ENCODE measurements at regions not wholly inside any gene's neighbourhood (a gene's known extent, or its start where the extent isn't known, plus 50 kb on each side); places are given as distances from the start of the nearest gene placed in this dataset.

DNA sequence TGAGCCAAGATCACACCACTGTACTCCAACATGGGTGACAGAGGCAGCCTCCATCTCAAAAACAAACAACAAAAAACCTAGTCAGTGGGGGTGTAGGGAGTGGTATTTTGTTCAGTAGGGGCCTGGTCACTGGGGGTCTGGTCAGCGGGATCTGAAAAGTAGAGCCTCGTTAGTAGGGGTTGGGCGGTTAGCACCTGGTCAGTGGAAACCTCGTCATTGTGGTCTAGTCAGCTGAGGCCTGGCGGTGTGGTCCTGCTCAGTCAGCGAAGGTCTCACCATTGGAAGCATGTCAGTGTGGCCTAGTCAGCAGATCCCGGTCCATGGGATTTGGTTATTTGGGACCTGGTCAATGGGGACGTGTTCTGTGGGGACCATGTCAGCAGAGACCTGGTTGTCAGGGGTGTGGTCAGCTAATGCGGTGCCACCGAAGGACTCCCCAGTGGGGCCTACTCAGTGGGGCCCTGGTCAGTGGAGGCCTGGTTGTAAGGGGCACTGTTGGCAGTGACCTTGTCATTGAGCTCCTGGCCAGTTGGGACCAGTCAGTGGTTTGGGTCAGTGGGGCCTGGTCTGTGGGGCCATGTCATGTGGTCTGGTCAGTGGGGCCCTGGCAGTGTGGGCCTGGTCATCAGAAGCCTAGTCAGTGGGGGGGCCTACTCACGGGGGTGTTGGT lies 63.0 kb upstream of the TPM4 start:
- TF ChIP-seq, protein P1, sequence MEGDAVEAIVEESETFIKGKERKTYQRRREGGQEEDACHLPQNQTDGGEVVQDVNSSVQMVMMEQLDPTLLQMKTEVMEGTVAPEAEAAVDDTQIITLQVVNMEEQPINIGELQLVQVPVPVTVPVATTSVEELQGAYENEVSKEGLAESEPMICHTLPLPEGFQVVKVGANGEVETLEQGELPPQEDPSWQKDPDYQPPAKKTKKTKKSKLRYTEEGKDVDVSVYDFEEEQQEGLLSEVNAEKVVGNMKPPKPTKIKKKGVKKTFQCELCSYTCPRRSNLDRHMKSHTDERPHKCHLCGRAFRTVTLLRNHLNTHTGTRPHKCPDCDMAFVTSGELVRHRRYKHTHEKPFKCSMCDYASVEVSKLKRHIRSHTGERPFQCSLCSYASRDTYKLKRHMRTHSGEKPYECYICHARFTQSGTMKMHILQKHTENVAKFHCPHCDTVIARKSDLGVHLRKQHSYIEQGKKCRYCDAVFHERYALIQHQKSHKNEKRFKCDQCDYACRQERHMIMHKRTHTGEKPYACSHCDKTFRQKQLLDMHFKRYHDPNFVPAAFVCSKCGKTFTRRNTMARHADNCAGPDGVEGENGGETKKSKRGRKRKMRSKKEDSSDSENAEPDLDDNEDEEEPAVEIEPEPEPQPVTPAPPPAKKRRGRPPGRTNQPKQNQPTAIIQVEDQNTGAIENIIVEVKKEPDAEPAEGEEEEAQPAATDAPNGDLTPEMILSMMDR (IDR thresholded peaks at IDR 0.05; ENCODE audit: borderline replicate concordance, insufficient read depth, low read depth, low read length) = no peak
- H3K4me3 ChIP-seq (ENCODE audit: low read depth, low read length) = no peak overlapping the region

- TF ChIP-seq, protein P1 (IDR thresholded peaks at IDR 0.05; ENCODE audit: borderline replicate concordance, insufficient read depth, low read depth, low read length) = no peak
Measured at GRCh38 chr19:16013851-16014840, 62.1 kb upstream of the TPM4 start.

DNA sequence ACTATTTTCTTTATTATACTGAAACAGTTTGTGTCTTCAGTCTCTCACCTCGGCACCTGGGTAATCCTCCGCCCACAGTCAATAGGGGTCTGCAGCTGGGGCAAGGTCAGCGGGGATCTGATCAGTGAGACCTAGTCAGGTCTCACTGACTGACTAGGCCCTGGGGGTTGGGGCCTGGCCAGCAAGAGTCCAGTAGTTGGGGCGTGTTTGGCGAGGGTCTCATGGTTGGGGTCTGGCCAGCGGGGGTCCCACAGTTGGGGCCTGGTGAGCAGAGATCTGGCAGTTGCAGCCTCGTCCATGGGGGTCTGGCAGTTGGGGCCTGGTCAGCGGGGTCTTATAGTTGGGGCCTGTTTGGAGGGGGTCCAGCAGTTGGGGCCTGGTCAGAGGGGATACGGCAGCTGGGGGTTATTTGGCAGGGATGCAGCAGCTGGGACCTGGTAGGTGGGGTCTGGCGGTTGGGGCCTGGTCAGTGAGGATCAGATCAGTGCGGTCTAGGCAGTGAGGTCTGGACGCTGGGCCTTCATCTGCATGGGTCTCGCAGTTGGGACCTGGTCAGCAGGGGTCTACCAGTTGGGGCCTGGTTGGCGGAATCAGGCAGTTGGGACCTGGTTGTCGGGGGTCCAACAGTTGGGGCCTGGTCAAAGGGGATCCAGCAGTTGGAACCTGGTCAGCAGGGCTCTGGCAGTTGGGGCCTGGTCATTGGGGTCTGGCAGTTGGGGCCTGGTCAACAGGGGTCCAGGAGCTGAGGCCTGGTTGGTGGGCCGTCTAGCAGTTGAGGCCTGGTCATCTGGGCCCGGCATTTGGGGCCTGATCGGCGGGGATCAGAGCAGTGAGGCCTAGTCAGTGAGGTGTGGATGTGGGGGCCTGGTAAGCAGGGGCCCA lies 61.1 kb upstream of the TPM4 start:
- TF ChIP-seq, protein P1 (IDR thresholded peaks at IDR 0.05; ENCODE audit: borderline replicate concordance, insufficient read depth, low read depth, low read length) = no peak
- H3K4me3 ChIP-seq (ENCODE audit: low read depth, low read length) = no peak overlapping the region

More at GRCh38 chr19:16013851-16014840, 62.1 kb upstream of the TPM4 start:
- H3K4me3 ChIP-seq (ENCODE audit: low read depth, low read length) = no peak overlapping the region

DNA sequence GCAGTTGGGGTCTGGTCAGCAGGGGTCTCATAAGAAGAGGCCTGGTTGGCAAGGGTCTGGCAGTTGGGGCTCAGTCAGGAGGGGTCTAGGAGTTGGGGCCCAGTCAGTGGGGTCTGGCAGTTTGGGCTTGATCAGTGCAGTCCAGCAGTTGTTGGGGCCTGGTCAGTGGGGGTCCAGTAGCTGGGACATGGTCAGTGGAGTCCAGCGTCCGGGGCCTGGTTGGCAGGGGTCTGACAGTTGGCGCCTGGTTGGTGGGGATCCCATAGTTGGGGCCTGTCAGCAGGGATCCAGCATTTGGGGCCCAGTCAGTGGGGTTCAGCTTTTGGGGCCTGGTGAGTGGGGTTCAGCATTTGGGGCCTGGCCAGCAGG lies 60.5 kb upstream of the TPM4 start:
- H3K4me3 ChIP-seq (ENCODE audit: low read depth, low read length) = no peak overlapping the region
- TF ChIP-seq, protein P1 (IDR thresholded peaks at IDR 0.05; ENCODE audit: borderline replicate concordance, insufficient read depth, low read depth, low read length) = no peak

GRCh38 chr19:16016226-16017137 lies 59.8 kb upstream of the TPM4 start:
- TF ChIP-seq, protein P1 (IDR thresholded peaks at IDR 0.05; ENCODE audit: borderline replicate concordance, insufficient read depth, low read depth, low read length) = no peak
- H3K4me3 ChIP-seq (ENCODE audit: low read depth, low read length) = no peak overlapping the region

DNA sequence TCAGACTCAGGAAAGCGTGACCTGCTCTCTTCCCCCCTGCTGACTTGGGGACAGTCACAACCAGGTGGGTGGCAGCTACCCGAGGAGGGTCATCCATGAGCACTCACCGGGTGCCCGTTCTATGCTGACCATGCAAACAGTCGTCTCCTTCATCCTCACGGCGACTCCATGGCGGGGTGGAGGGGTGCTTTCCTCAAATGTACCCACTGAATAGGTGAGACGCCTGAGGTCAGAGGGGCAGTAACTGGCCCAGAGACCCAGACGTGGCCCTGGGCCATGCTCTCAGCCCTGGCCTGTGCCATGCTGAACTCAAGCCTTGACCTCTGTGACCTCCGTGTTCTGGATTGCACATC lies 59.2 kb upstream of the TPM4 start:
- TF ChIP-seq, protein P1 (IDR thresholded peaks at IDR 0.05; ENCODE audit: borderline replicate concordance, insufficient read depth, low read depth, low read length) = no peak
- H3K4me3 ChIP-seq (ENCODE audit: low read depth, low read length) = no peak overlapping the region
